Lower leg skin (tissue), 4 donors: ENCODE measurements at regions not wholly inside any gene's neighbourhood (a gene's known extent, or its start where the extent isn't known, plus 50 kb on each side); places are given as distances from the start of the nearest gene placed in this dataset.

Experiments used
- DNase-seq, 2 donors: peaks; one replicate each; pipeline ENCODE4 v3.0.0-alpha.2; 2019; ENCODE audit warnings: low spot score in 2 of 2
- H3K4me3 ChIP-seq: fragments of 200-600 bp; sonication (generic); 2 replicates; pipeline ENCODE4 v1.5.1; 2017; ENCODE audit warnings: mild to moderate bottlenecking, low read depth; ENCODE audit not compliant: poor library complexity, severe bottlenecking
- POLR2A ChIP-seq, 2 donors: fragments of 450-650 bp; IDR thresholded peaks; one replicate each; pipeline ENCODE4 v1.6.1; 2016 to 2017; ENCODE audit warnings: antibody characterized with exemption in 2 of 2, mild to moderate bottlenecking in 1 of 2, moderate library complexity in 1 of 2
- WGBS, 2 donors: methylation state at CpG; one replicate each; pipeline ENCODE4 v1.1.5; 2018; 5-methylcytosine and 5-hydroxymethylcytosine counted together
- intact Hi-C: fragments of 100-400 bp; cut with DNase I; formaldehyde crosslinking; loops from one replicate; pipeline ENCODE4 v1.15.0; 2023; ENCODE audit warnings: low total_unique reads
- TF ChIP-seq, protein P1 (sequence below), 3 donors: fragments of 450-650 bp; IDR thresholded peaks; one replicate each; pipeline ENCODE4 v1.5.1; 2016; ENCODE audit warnings: antibody characterized with exemption in 3 of 3, mild to moderate bottlenecking in 3 of 3, moderate library complexity in 2 of 3

DNA sequence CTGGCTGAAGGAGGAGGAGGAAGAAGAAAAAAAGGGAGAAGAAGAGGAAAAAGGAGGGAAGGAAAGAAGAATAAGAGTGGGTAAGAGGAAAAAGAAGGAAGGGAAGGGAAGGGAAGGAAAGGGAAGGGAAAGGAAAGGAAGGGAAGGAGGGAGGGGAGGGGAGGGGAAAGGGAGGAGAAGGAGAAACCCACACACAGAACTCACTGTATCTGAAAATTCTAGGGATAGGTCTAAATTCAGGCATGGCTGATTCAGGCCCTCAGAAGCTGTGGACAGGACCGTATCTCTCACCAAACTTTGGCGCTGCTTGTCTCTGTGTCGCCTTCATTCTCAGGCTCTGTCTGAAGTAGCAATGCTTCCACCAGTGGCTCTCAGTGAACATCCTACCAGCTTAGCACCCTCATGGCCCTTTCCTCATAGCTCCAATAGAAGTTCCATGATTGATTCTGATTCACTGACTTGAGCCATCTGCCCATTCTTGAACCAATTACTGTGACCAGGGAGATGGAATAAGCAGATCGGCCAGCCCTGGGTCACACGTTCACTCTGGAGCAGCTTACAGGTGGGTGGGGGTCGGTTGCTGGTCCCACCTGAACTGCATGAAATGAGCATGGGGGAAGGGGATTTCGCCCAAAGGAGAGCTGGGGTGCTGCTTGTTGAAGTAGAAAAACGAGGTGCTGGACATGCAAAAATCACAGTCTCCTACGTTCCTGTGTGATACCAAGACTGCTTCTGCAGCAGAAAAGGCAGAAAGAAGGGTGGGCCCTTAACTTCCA is 59.7 kb downstream of the TTC32 start:
- intact Hi-C loops = no loop called here
- no peak for TF ChIP-seq POLR2A (IDR thresholded peaks at IDR 0.05)
- TF ChIP-seq, protein P1, sequence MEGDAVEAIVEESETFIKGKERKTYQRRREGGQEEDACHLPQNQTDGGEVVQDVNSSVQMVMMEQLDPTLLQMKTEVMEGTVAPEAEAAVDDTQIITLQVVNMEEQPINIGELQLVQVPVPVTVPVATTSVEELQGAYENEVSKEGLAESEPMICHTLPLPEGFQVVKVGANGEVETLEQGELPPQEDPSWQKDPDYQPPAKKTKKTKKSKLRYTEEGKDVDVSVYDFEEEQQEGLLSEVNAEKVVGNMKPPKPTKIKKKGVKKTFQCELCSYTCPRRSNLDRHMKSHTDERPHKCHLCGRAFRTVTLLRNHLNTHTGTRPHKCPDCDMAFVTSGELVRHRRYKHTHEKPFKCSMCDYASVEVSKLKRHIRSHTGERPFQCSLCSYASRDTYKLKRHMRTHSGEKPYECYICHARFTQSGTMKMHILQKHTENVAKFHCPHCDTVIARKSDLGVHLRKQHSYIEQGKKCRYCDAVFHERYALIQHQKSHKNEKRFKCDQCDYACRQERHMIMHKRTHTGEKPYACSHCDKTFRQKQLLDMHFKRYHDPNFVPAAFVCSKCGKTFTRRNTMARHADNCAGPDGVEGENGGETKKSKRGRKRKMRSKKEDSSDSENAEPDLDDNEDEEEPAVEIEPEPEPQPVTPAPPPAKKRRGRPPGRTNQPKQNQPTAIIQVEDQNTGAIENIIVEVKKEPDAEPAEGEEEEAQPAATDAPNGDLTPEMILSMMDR (IDR thresholded peaks at IDR 0.05) = no peak
- peak in 1 of 2 donors; percentile 31 for DNase-seq
- H3K4me3 ChIP-seq = no peak overlapping the region
- WGBS, 2 donors = 90 to 93% methylated on average over 9 of the region's 9 CpGs

DNA sequence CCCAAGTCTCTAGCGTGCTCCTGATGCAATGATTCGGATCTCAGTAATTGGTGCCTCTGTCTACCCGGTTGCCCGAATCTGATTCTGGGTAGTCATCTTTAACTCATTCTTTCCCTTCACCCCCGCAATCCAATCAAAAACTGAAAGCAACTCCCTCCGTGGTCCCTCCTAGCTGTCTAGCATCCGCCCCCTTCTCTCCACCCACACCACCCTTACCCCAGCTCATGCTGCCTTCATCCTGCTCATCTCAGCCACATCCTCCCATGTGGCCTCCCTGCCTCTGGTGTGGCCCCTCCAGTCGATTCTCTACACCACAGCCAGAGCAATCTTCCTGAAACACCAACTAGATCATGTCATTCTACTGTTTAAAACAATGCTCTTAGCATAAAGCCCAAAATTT is 62.3 kb downstream of the TTC32 start:
- peak in 1 of 2 donors; percentile 59 for DNase-seq
- H3K4me3 ChIP-seq = no peak overlapping the region
- WGBS, 2 donors = 77 to 95% methylated on average over 8 of the region's 8 CpGs
- no peak for TF ChIP-seq POLR2A (IDR thresholded peaks at IDR 0.05)
- TF ChIP-seq, protein P1 (IDR thresholded peaks at IDR 0.05) = no peak
- intact Hi-C loops = no loop called here

GRCh38 chr2:19838616-19839015 is 63.2 kb downstream of the TTC32 start:
- no peak for DNase-seq
- TF ChIP-seq, protein P1 (IDR thresholded peaks at IDR 0.05) = no peak
- no peak for TF ChIP-seq POLR2A (IDR thresholded peaks at IDR 0.05)
- no peak overlapping the region for H3K4me3 ChIP-seq
- 94% methylated on average over 1 of the region's 1 CpG for WGBS, 2 donors
- intact Hi-C loops = no loop called here

GRCh38 chr2:19837235-19837766 is 64.5 kb downstream of the TTC32 start:
- H3K4me3 ChIP-seq = no peak overlapping the region
- no peak for DNase-seq
- TF ChIP-seq POLR2A (IDR thresholded peaks at IDR 0.05) = no peak
- intact Hi-C loops = no loop called here
- WGBS, 2 donors = 47 to 50% methylated on average over 4 of the region's 4 CpGs

DNA sequence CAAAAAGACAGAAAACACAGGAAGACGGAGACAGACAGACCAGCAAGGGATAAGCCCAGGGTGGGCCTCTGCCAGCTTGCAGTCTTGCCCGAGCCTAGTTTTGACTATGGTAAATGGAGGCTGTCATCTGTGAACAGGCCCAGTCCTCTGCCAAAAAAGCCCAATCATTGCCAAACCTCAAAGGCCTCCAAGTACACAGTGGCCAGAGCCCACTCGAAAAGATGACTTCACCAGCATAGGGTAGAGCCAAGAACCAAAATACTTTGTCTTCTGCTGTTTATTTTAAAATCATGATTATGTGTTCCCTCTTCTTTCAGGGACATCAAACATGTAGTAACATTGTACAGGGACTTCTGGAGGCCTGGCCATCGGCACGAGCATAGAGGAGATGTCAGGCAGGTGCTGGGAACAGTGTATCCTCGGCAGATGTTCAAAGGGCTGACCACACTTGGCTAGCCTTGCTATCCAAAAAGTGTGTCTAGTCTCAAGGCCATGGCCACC is 66.0 kb downstream of the TTC32 start:
- DNase-seq = no peak
- 42 to 53% methylated on average over 6 of the region's 6 CpGs for WGBS, 2 donors
- no peak overlapping the region for H3K4me3 ChIP-seq
- no peak for TF ChIP-seq POLR2A (IDR thresholded peaks at IDR 0.05)
- TF ChIP-seq, protein P1 (IDR thresholded peaks at IDR 0.05) = no peak
- intact Hi-C loops = no loop called here

GRCh38 chr2:19833978-19834377 is 67.8 kb downstream of the TTC32 start:
- 69 to 78% methylated on average over 3 of the region's 3 CpGs for WGBS, 2 donors
- DNase-seq = no peak
- TF ChIP-seq, protein P1 (IDR thresholded peaks at IDR 0.05) = no peak
- no peak for TF ChIP-seq POLR2A (IDR thresholded peaks at IDR 0.05)
- intact Hi-C loops = no loop called here
- H3K4me3 ChIP-seq = no peak overlapping the region
